Body of pancreas (tissue), 4 donors: ENCODE measurements at regions not wholly inside any gene's neighbourhood (a gene's known extent, or its start where the extent isn't known, plus 50 kb on each side); places are given as distances from the start of the nearest gene placed in this dataset.

Source experiments
- ATAC-seq: fragments of 150-250 bp; one replicate; pipeline ENCODE4 v1.9.1; 2016
- DNase-seq, 4 donors: peaks; one replicate each; pipeline ENCODE4 v3.0.0-alpha.2; 2019
- H3K27ac ChIP-seq, 4 donors: fragments of 200-600 bp; sonication (generic); 1 replicate in 3 of 4; 2 replicates in 1 of 4; pipeline versions ENCODE4 v1.5.1 to v1.6.1; 2016 to 2019; ENCODE audit warnings: mild to moderate bottlenecking in 1 of 4, mixed read lengths in 1 of 4, moderate library complexity in 1 of 4
- H3K27me3 ChIP-seq, 2 donors: fragments of 200-600 bp; sonication (generic); one replicate each; pipeline ENCODE4 v1.6.0; 2016; ENCODE audit warnings: mild to moderate bottlenecking in 1 of 2
- H3K36me3 ChIP-seq, 2 donors: fragments of 200-600 bp; sonication (generic); replicated peaks in 1 of 2; 2 replicates each; pipeline ENCODE4 v1.5.1; 2016; ENCODE audit warnings: low read depth in 2 of 2; ENCODE audit not compliant: insufficient read depth in 1 of 2
- H3K4me1 ChIP-seq: fragments of 200-600 bp; sonication (generic); one replicate; pipeline ENCODE4 v1.6.0; 2016
- H3K4me3 ChIP-seq, 2 donors: fragments of 200-600 bp; sonication (generic); 1 replicate in 1 of 2; 2 replicates in 1 of 2; pipeline ENCODE4 v1.5.1; 2016 to 2019
- H3K9me3 ChIP-seq, 3 donors: fragments of 200-600 bp; sonication (generic); 1 replicate in 2 of 3; 2 replicates in 1 of 3; pipeline ENCODE4 v1.5.1; 2016
- POLR2A ChIP-seq, 3 donors: fragments of 450-650 bp; IDR thresholded peaks; one replicate each; pipeline ENCODE4 v1.6.1; 2016; ENCODE audit warnings: antibody characterized with exemption in 3 of 3, mild to moderate bottlenecking in 2 of 3
- WGBS, 2 donors: methylation state at CpG; one replicate each; pipeline ENCODE4 v1.1.5; 2017; 5-methylcytosine and 5-hydroxymethylcytosine counted together
- intact Hi-C: fragments of 100-400 bp; cut with DNase I; formaldehyde crosslinking; loops from one replicate; pipeline ENCODE4 v1.15.1; 2023
- TF ChIP-seq, protein P1 (sequence below), 7 experiments: fragments of 450-650 bp in 4 of 7; fragments of 200-600 bp in 3 of 7; sonication (generic) in 3 of 7; IDR thresholded peaks; one replicate each; pipeline ENCODE4 v1.5.1; 2016 to 2019; ENCODE audit warnings: antibody characterized with exemption in 7 of 7

GRCh38 chr13:72163678-72164077 lies 296.7 kb upstream of the DACH1 start:
- intact Hi-C loops: no loop called here
- ATAC-seq: no peak

DNA sequence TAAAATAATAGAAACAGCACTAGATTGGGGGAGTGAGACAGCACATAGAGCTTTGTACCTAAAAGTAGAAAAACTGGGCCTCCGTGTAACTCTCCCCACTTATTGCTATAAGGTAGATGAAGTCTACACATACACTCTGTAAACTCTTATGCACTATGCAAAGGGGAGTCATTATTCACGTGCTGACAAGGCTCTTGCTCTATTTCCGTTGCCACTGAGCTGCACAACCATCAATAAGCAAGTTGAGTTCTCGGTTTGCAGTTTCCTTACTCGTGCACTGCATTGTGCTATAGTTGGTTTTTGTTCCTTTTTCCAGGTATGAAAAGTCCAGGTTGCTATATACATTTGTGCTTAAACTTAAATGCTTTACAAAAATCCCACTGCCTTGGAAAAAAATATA lies 294.0 kb upstream of the DACH1 start:
- TF ChIP-seq POLR2A (IDR thresholded peaks at IDR 0.05): no peak
- TF ChIP-seq, protein P1, sequence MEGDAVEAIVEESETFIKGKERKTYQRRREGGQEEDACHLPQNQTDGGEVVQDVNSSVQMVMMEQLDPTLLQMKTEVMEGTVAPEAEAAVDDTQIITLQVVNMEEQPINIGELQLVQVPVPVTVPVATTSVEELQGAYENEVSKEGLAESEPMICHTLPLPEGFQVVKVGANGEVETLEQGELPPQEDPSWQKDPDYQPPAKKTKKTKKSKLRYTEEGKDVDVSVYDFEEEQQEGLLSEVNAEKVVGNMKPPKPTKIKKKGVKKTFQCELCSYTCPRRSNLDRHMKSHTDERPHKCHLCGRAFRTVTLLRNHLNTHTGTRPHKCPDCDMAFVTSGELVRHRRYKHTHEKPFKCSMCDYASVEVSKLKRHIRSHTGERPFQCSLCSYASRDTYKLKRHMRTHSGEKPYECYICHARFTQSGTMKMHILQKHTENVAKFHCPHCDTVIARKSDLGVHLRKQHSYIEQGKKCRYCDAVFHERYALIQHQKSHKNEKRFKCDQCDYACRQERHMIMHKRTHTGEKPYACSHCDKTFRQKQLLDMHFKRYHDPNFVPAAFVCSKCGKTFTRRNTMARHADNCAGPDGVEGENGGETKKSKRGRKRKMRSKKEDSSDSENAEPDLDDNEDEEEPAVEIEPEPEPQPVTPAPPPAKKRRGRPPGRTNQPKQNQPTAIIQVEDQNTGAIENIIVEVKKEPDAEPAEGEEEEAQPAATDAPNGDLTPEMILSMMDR (IDR thresholded peaks at IDR 0.05): no peak
- no peak for ATAC-seq
- intact Hi-C loops: no loop called here

More at GRCh38 chr13:72163678-72164077, 296.7 kb upstream of the DACH1 start:
- Histone ChIP-seq H3K36me3 (no peaks in the 10 kb centered on the region), H3K27me3 (no peaks in the 10 kb centered on the region), H3K9me3 (no peaks in the 10 kb centered on the region), H3K27ac (no peak overlapping the region), H3K4me1 (no peaks in the 10 kb centered on the region), H3K4me3 (no peak overlapping the region)
- DNase-seq: no peak
- TF ChIP-seq POLR2A (IDR thresholded peaks at IDR 0.05): no peak
- TF ChIP-seq, protein P1 (IDR thresholded peaks at IDR 0.05): no peak
- WGBS, 2 donors: 73 to 83% methylated on average over 4 of the region's 4 CpGs

DNA sequence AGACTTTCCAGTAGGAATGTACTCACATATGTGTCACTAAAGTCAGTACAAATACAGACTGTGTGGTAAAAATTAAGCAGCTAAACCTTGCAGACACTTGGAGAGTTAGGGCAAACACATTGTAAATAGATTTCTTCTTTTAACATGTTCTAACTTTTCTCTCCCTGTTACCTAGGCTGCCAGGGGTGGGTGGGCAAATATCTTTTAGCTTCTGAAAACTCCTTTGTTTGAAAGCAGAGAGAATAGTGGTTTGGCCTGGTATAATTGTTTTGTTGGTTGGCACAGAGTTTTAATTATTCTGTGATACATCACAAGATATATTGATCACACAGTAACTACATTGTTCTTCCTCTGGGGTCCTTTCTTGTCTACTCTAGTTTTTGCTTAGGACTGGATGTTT lies 289.8 kb upstream of the DACH1 start:
- DNase-seq (no peak), ATAC-seq (no peak)
- no peaks in the 10 kb centered on the region for H3K4me1 ChIP-seq
- no peaks in the 10 kb centered on the region for H3K9me3 ChIP-seq
- no peaks in the 10 kb centered on the region for H3K36me3 ChIP-seq
- no peaks in the 10 kb centered on the region for H3K27me3 ChIP-seq
- intact Hi-C loops: no loop called here
- no peak overlapping the region for H3K27ac ChIP-seq
- H3K4me3 ChIP-seq: no peak overlapping the region
- TF ChIP-seq POLR2A (IDR thresholded peaks at IDR 0.05): no peak
- TF ChIP-seq, protein P1 (IDR thresholded peaks at IDR 0.05): no peak

More for the DNA sequence above, 294.0 kb upstream of the DACH1 start:
- H3K27me3 ChIP-seq: no peaks in the 10 kb centered on the region
- no peak overlapping the region for H3K4me3 ChIP-seq
- no peak for DNase-seq
- 74 to 82% methylated on average over 5 of the region's 5 CpGs for WGBS, 2 donors
- H3K27ac ChIP-seq: no peak overlapping the region
- no peaks in the 10 kb centered on the region for H3K4me1 ChIP-seq
- no peaks in the 10 kb centered on the region for H3K9me3 ChIP-seq
- no peaks in the 10 kb centered on the region for H3K36me3 ChIP-seq

GRCh38 chr13:72153272-72153671 lies 286.3 kb upstream of the DACH1 start:
- H3K9me3 ChIP-seq: no peaks in the 10 kb centered on the region
- H3K27me3 ChIP-seq: no peaks in the 10 kb centered on the region
- intact Hi-C loops: no loop called here
- H3K27ac ChIP-seq: no peak overlapping the region
- no peaks in the 10 kb centered on the region for H3K36me3 ChIP-seq
- no peak for TF ChIP-seq POLR2A (IDR thresholded peaks at IDR 0.05)
- TF ChIP-seq, protein P1 (IDR thresholded peaks at IDR 0.05): no peak
- 91 to 98% methylated on average over 1 of the region's 1 CpG for WGBS, 2 donors
- H3K4me3 ChIP-seq: no peak overlapping the region
- peaks cover 3% of the 10 kb centered on the region for H3K4me1 ChIP-seq
- DNase-seq (no peak), ATAC-seq (no peak)

DNA sequence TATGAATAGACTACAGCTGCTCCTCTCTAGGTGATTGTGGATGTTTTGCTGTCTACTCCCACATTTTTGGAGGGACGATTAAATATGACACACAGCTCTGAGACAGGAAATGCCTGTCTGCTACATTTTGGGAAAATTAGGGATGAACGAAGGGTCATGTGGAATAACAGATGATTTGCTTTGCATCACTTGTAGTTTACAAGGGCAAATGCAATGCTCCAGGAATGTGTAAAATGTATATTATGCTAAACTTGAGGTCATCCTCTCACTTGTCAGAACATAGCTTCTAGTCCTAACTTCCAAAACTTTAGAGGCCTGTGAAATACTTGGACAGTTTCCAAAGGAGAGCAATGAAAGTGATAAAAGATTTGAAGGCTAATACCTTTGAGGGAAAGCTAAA lies 284.2 kb upstream of the DACH1 start:
- Histone ChIP-seq H3K9me3 (no peaks in the 10 kb centered on the region), H3K36me3 (no peaks in the 10 kb centered on the region), H3K4me1 (peaks cover 3% of the 10 kb centered on the region), H3K27ac (no peak overlapping the region), H3K4me3 (no peak overlapping the region), H3K27me3 (no peaks in the 10 kb centered on the region)
- TF ChIP-seq POLR2A (IDR thresholded peaks at IDR 0.05): no peak
- TF ChIP-seq, protein P1 (IDR thresholded peaks at IDR 0.05): no peak
- ATAC-seq: no peak
- no peak for DNase-seq
- 70 to 75% methylated on average over 2 of the region's 2 CpGs for WGBS, 2 donors
- intact Hi-C loops: no loop called here
